CD4-positive, CD25-positive, alpha-beta regulatory T cell (primary cell): ENCODE measurements at regions not wholly inside any gene's neighbourhood (a gene's known extent, or its start where the extent isn't known, plus 50 kb on each side); places are given as distances from the start of the nearest gene placed in this dataset.

ENCODE experiments used
- ATAC-seq, 2 donors: fragments of 150-1000 bp; cut with Tn5 transposase; one replicate each; pipeline ENCODE4 v1.10.0; 2021; ENCODE audit warnings: low read depth in 2 of 2, moderate number of reproducible peaks in 2 of 2, moderate library complexity in 1 of 2
- DNase-seq, 3 donors: peaks; one replicate each; pipeline versions ENCODE4 v3.0.0 to v3.0.0-alpha.2; 2012 to 2022; ENCODE audit warnings: mixed read lengths in 1 of 3
- H3K27ac ChIP-seq: one replicate; pipeline ENCODE4 v1.7.0; 2013; ENCODE audit warnings: mild to moderate bottlenecking, low read length; ENCODE audit not compliant: insufficient read depth, poor library complexity, severe bottlenecking
- H3K27me3 ChIP-seq: one replicate; pipeline ENCODE4 v1.7.0; 2013; ENCODE audit warnings: low read length; ENCODE audit not compliant: control insufficient read depth, insufficient read depth
- H3K36me3 ChIP-seq: one replicate; pipeline ENCODE4 v1.7.0; 2013; ENCODE audit warnings: mild to moderate bottlenecking, low read length, moderate library complexity; ENCODE audit not compliant: control insufficient read depth, insufficient read depth
- H3K4me1 ChIP-seq: 2 replicates; pipeline ENCODE4 v1.7.0; 2013; ENCODE audit warnings: mild to moderate bottlenecking, low read length; ENCODE audit not compliant: insufficient read depth, control insufficient read depth, poor library complexity, severe bottlenecking
- H3K4me3 ChIP-seq: one replicate; pipeline ENCODE4 v1.7.0; 2013; ENCODE audit warnings: low read depth, mild to moderate bottlenecking, low read length, moderate library complexity
- H3K9me3 ChIP-seq, 2 experiments: 1 replicate in 1 of 2; 2 replicates in 1 of 2; pipeline ENCODE4 v1.7.0; 2013; ENCODE audit warnings: low read length in 2 of 2, mild to moderate bottlenecking in 1 of 2, moderate library complexity in 1 of 2; ENCODE audit not compliant: control insufficient read depth in 2 of 2
- H3K27ac Mint-ChIP-seq, 3 donors: one replicate each; pipeline ENCODE4 v1.8.0; 2020 to 2022; ENCODE audit warnings: mild to moderate bottlenecking in 3 of 3, mixed read lengths in 3 of 3, moderate library complexity in 2 of 3
- H3K27me3 Mint-ChIP-seq: one replicate; pipeline ENCODE4 v1.8.0; 2022; ENCODE audit warnings: mild to moderate bottlenecking, mixed read lengths
- H3K36me3 Mint-ChIP-seq: one replicate; pipeline ENCODE4 v1.8.0; 2020; ENCODE audit warnings: mixed read lengths
- H3K4me1 Mint-ChIP-seq, 4 donors: one replicate each; pipeline ENCODE4 v1.8.0; 2020 to 2022; ENCODE audit warnings: mixed read lengths in 4 of 4, mild to moderate bottlenecking in 1 of 4
- H3K4me3 Mint-ChIP-seq, 4 donors: one replicate each; pipeline ENCODE4 v1.8.0; 2020 to 2022; ENCODE audit warnings: mild to moderate bottlenecking in 4 of 4, mixed read lengths in 4 of 4, moderate library complexity in 3 of 4
- H3K9me3 Mint-ChIP-seq, 7 donors: one replicate each; pipeline ENCODE4 v1.8.0; 2020 to 2022; ENCODE audit warnings: mixed read lengths in 7 of 7, mild to moderate bottlenecking in 3 of 7, moderate library complexity in 2 of 7

DNA sequence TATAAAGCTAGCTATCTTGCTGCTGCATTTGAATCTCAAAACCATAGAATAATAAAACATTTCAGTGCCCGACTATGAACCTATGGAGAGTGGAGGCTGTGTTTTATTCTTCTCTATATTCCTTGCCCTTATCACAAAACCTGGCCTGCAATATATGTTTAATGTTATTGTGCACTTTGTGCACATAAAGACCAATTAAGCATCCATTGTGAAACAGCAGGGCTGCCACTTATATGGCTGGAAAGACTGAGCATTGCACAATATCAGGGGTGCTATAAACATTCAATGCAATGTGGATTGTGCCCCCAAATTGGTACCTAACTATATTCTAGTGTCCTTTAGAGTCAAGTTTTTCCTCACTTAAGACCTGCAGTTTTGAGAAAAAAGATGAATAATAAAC is 83.2 kb downstream of the RDH14 start:
- Mint-ChIP-seq H3K27ac (no peak overlapping the region), H3K9me3 (peaks cover 0 to 1% (median 0%) of the 10 kb centered on the region in 7 donors), H3K27me3 (peaks cover 12% of the 10 kb centered on the region), H3K4me1 (no peaks in the 10 kb centered on the region), H3K36me3 (no peaks in the 10 kb centered on the region), H3K4me3 (no peak overlapping the region)
- H3K27ac ChIP-seq = no peak overlapping the region
- ATAC-seq (no peak), DNase-seq (no peak)
- peaks cover 2% of the 10 kb centered on the region for H3K27me3 ChIP-seq
- H3K9me3 ChIP-seq = no peaks in the 10 kb centered on the region
- H3K36me3 ChIP-seq = no peaks in the 10 kb centered on the region
- H3K4me1 ChIP-seq = no peaks in the 10 kb centered on the region
- H3K4me3 ChIP-seq = no peak overlapping the region

DNA sequence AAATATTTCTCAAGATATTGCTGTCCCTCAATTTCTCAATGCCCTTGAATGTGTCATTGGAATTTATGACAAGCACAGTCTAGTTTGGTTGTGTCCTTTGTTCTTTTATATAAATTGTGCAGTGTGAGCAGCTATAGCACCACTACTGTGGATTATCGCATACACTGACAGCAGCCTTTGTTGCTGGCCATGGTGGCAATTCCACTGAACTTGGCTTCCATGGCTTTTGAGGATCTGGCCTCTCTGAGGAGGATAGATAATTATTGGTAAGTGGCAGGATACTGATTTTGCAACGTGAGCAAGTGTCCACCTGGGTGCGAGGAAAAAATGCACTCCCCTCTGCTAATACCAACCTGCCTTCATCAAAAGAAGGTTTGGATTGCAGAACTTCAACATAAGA is 84.0 kb downstream of the RDH14 start:
- Histone ChIP-seq H3K36me3 (no peaks in the 10 kb centered on the region), H3K27ac (no peak overlapping the region), H3K4me3 (no peak overlapping the region), H3K9me3 (no peaks in the 10 kb centered on the region), H3K27me3 (peaks cover 2% of the 10 kb centered on the region), H3K4me1 (no peaks in the 10 kb centered on the region)
- Mint-ChIP-seq H3K9me3 (peaks cover 0 to 1% (median 0%) of the 10 kb centered on the region in 7 donors), H3K36me3 (no peaks in the 10 kb centered on the region), H3K4me3 (no peak overlapping the region), H3K4me1 (no peaks in the 10 kb centered on the region), H3K27me3 (peaks cover 12% of the 10 kb centered on the region), H3K27ac (no peak overlapping the region)
- no peak for DNase-seq
- no peak for ATAC-seq

DNA sequence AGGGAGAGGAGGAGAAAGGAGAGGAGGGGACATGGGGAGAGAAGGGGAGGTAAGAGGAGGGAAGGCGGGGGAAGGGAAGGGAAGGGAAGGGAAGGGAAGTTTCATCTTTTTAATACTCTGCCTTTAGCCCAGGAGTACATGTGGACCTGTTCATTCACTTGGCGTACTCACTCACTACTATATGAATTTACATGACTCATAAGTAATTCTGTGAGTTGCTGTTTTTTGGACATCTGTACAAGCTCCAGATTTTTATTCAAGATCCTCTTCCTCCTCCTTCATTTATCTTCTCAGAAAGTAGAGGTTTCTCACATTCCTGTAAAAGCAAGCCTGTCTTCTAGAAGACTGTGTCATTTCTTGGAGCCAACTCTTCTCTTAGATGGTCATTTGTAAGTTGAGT is 84.6 kb downstream of the RDH14 start:
- Histone ChIP-seq H3K4me1 (no peaks in the 10 kb centered on the region), H3K27ac (no peak overlapping the region), H3K4me3 (no peak overlapping the region), H3K27me3 (peaks cover 2% of the 10 kb centered on the region), H3K36me3 (no peaks in the 10 kb centered on the region), H3K9me3 (no peaks in the 10 kb centered on the region)
- ATAC-seq (no peak), DNase-seq (no peak)
- Mint-ChIP-seq H3K4me1 (no peaks in the 10 kb centered on the region), H3K4me3 (no peak overlapping the region), H3K27me3 (peaks cover 12% of the 10 kb centered on the region), H3K36me3 (no peaks in the 10 kb centered on the region), H3K27ac (no peak overlapping the region), H3K9me3 (peaks cover 0 to 1% (median 0%) of the 10 kb centered on the region in 7 donors)

DNA sequence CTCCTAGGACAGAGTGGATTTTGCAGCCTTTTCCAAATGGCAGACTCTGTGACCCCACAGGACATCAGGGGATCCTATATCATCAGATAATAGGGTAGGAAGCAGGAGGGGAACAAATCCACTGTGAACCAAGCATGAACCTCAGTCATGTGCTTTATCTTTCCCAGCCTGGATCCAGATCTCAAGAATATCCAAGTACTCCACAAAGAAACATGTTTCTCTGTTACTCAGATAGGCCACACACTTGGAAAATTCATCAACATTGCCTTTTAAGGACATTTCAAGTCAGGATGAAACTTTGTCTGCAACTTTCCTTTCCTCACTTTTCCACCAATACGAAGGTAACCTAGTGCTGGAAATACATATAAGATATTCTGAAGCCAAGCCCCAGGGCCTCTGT is 85.8 kb downstream of the RDH14 start:
- no peak overlapping the region for H3K27ac ChIP-seq
- H3K36me3 ChIP-seq = no peaks in the 10 kb centered on the region
- Mint-ChIP-seq H3K4me3 (no peak overlapping the region), H3K9me3 (peaks cover 0 to 1% (median 0%) of the 10 kb centered on the region in 7 donors), H3K4me1 (no peaks in the 10 kb centered on the region), H3K27me3 (peaks cover 12% of the 10 kb centered on the region), H3K36me3 (no peaks in the 10 kb centered on the region), H3K27ac (no peak overlapping the region)
- DNase-seq = no peak
- H3K27me3 ChIP-seq = peaks cover 4% of the 10 kb centered on the region
- no peaks in the 10 kb centered on the region for H3K9me3 ChIP-seq
- no peak for ATAC-seq
- H3K4me3 ChIP-seq = no peak overlapping the region
- H3K4me1 ChIP-seq = no peaks in the 10 kb centered on the region

DNA sequence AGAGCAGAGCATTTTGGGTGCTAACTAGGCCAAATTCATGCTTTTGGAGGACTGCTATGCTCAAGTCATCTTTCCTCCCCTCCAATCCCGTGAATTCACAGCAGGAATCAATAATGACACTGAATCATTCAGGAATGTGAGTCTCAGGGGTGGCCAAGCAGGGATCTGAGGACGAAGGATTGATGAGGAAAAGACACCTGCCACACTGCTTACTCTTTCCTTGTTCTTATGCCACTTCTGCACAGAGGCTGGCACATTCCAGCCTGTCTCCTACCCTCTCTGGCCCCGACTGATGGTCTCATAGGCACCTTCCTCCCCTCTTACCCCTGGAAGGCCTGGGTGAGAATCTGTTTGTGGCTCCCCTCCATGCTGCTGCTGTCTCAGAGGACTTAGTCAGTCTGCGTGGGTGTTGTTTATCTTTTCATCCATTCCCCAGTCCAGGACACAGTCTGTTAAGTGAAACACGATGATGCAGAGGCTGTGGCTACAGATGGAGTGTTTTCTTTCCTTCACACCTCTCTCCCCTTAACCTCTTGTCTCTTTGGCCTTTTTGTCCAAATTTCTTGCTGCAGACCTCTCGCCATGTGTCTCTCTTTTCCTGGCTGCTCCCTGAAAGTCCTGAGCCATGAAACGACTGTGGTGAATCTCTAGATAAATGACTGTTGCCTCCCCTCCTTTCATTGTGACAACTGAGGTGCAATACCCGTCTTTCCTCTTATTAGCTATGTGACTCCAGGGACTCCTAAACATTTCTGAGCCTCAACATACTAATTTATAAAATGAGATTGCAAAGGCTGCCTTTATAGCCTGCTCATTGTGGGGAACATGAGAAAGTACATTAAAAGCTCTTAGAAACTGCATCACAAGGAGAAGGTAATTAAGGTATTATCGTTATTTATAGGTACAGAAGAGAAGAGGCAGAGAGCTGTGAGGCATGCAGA is 86.9 kb downstream of the RDH14 start:
- peaks cover 12% of the 10 kb centered on the region for H3K27me3 Mint-ChIP-seq
- H3K27me3 ChIP-seq = peaks cover 4% of the 10 kb centered on the region
- peaks cover 0 to 1% (median 0%) of the 10 kb centered on the region in 7 donors for H3K9me3 Mint-ChIP-seq
- H3K9me3 ChIP-seq = no peaks in the 10 kb centered on the region
- no peaks in the 10 kb centered on the region for H3K4me1 Mint-ChIP-seq
- H3K36me3 Mint-ChIP-seq = no peaks in the 10 kb centered on the region
- no peak overlapping the region for H3K4me3 ChIP-seq
- ATAC-seq (no peak), DNase-seq (no peak)
- no peak overlapping the region for H3K27ac ChIP-seq
- no peaks in the 10 kb centered on the region for H3K36me3 ChIP-seq
- no peaks in the 10 kb centered on the region for H3K4me1 ChIP-seq
- no peak overlapping the region for H3K4me3 Mint-ChIP-seq
- H3K27ac Mint-ChIP-seq = no peak overlapping the region

DNA sequence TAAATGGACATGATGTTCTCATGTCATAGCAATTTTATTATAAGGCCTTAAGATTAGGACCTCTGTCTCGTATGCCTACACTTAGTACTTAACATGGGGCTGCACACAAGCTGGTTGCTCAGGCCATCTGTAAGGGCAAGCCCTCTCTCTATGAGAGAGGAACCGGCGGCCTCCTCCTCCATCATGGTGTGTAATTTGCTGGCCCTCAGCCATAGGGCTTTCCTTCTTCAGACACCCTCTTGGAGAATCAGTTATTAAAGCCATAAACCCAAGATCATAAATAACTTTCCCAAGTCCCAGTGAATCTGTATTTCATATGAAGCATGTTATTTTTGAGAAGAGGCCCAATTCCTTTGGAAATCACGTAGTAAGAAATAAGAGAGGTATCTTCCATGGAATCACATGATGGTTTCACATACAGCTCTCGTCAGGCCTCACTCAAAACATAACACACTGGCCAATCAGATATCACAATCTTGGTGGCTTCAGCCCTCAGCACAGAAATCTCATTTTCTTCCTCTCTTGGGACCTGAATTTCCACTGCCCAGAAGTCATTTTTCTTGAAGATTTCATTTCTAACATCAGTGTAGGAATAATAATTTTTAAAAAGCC is 92.6 kb downstream of the RDH14 start:
- DNase-seq (no peak), ATAC-seq (no peak)
- H3K36me3 Mint-ChIP-seq = no peaks in the 10 kb centered on the region
- no peaks in the 10 kb centered on the region for H3K4me1 Mint-ChIP-seq
- H3K4me3 Mint-ChIP-seq = no peak overlapping the region
- H3K4me1 ChIP-seq = no peaks in the 10 kb centered on the region
- peaks cover 0 to 4% (median 0%) of the 10 kb centered on the region in 7 donors for H3K9me3 Mint-ChIP-seq
- H3K9me3 ChIP-seq = no peaks in the 10 kb centered on the region
- H3K27ac Mint-ChIP-seq = no peak overlapping the region
- no peak overlapping the region for H3K27ac ChIP-seq
- peaks cover 5% of the 10 kb centered on the region for H3K27me3 Mint-ChIP-seq
- H3K27me3 ChIP-seq = peaks cover 2% of the 10 kb centered on the region
- no peaks in the 10 kb centered on the region for H3K36me3 ChIP-seq
- H3K4me3 ChIP-seq = no peak overlapping the region

DNA sequence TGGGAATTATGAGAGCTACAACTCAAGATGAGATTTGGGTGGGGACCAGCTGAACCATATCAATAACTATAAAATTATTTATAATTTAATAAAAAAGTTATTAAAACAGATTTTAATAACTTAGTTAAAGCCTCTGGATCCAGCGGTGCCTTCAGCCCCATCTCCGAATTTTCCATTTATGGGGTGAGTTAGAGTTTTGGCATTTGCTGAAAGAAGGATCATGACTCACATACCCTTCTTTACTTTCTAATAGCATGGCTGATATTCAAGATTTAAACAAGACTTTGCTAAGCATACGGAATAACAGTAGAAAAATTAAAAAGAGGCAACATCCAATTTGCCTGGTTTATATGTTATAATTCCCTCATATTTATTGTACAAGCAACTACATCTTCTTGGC is 94.5 kb downstream of the RDH14 start:
- DNase-seq = no peak
- H3K27me3 ChIP-seq = peaks cover 2% of the 10 kb centered on the region
- ATAC-seq = no peak
- Mint-ChIP-seq H3K36me3 (no peaks in the 10 kb centered on the region), H3K27me3 (peaks cover 5% of the 10 kb centered on the region), H3K4me1 (no peaks in the 10 kb centered on the region), H3K27ac (no peak overlapping the region), H3K4me3 (no peak overlapping the region), H3K9me3 (peaks cover 0 to 5% (median 0%) of the 10 kb centered on the region in 7 donors)
- no peaks in the 10 kb centered on the region for H3K4me1 ChIP-seq
- H3K4me3 ChIP-seq = no peak overlapping the region
- no peaks in the 10 kb centered on the region for H3K36me3 ChIP-seq
- no peaks in the 10 kb centered on the region for H3K9me3 ChIP-seq
- no peak overlapping the region for H3K27ac ChIP-seq
